ENCODE measurements at regions not wholly inside any gene's neighbourhood (a gene's known extent, or its start where the extent isn't known, plus 50 kb on each side); places are given as distances from the start of the nearest gene placed in this dataset.

- TF ChIP-seq EP300 (IDR thresholded peaks at IDR 0.05) (no peak), POLR2A (IDR thresholded peaks at IDR 0.05; ENCODE audit: low read depth) (no peak)
These were observed 510.6 kb upstream of the MPDZ start for GRCh38 chr9:13790055-13790454.

Data from esophagus muscularis mucosa (tissue), 2 donors.